Lower leg skin (tissue), 4 donors: ENCODE measurements at regions not wholly inside any gene's neighbourhood (a gene's known extent, or its start where the extent isn't known, plus 50 kb on each side); places are given as distances from the start of the nearest gene placed in this dataset.

Experiments
- DNase-seq, 2 donors: peaks; one replicate each; pipeline ENCODE4 v3.0.0-alpha.2; 2019; ENCODE audit warnings: low spot score in 2 of 2
- H3K4me3 ChIP-seq: fragments of 200-600 bp; sonication (generic); 2 replicates; pipeline ENCODE4 v1.5.1; 2017; ENCODE audit warnings: mild to moderate bottlenecking, low read depth; ENCODE audit not compliant: poor library complexity, severe bottlenecking
- POLR2A ChIP-seq, 2 donors: fragments of 450-650 bp; IDR thresholded peaks; one replicate each; pipeline ENCODE4 v1.6.1; 2016 to 2017; ENCODE audit warnings: antibody characterized with exemption in 2 of 2, mild to moderate bottlenecking in 1 of 2, moderate library complexity in 1 of 2
- WGBS, 2 donors: methylation state at CpG; one replicate each; pipeline ENCODE4 v1.1.5; 2018; 5-methylcytosine and 5-hydroxymethylcytosine counted together
- intact Hi-C: fragments of 100-400 bp; cut with DNase I; formaldehyde crosslinking; loops from one replicate; pipeline ENCODE4 v1.15.0; 2023; ENCODE audit warnings: low total_unique reads
- TF ChIP-seq, protein P1 (sequence below), 3 donors: fragments of 450-650 bp; IDR thresholded peaks; one replicate each; pipeline ENCODE4 v1.5.1; 2016; ENCODE audit warnings: antibody characterized with exemption in 3 of 3, mild to moderate bottlenecking in 3 of 3, moderate library complexity in 2 of 3

GRCh38 chr1:72937905-72938304 is 655.6 kb upstream of the NEGR1 start:
- intact Hi-C loops = no loop called here
- no peak for TF ChIP-seq POLR2A (IDR thresholded peaks at IDR 0.05)
- TF ChIP-seq, protein P1, sequence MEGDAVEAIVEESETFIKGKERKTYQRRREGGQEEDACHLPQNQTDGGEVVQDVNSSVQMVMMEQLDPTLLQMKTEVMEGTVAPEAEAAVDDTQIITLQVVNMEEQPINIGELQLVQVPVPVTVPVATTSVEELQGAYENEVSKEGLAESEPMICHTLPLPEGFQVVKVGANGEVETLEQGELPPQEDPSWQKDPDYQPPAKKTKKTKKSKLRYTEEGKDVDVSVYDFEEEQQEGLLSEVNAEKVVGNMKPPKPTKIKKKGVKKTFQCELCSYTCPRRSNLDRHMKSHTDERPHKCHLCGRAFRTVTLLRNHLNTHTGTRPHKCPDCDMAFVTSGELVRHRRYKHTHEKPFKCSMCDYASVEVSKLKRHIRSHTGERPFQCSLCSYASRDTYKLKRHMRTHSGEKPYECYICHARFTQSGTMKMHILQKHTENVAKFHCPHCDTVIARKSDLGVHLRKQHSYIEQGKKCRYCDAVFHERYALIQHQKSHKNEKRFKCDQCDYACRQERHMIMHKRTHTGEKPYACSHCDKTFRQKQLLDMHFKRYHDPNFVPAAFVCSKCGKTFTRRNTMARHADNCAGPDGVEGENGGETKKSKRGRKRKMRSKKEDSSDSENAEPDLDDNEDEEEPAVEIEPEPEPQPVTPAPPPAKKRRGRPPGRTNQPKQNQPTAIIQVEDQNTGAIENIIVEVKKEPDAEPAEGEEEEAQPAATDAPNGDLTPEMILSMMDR (IDR thresholded peaks at IDR 0.05) = no peak

GRCh38 chr1:72936942-72937341 is 654.6 kb upstream of the NEGR1 start:
- TF ChIP-seq POLR2A (IDR thresholded peaks at IDR 0.05) = no peak
- TF ChIP-seq, protein P1 (IDR thresholded peaks at IDR 0.05) = no peak
- intact Hi-C loops = no loop called here
- no peak for DNase-seq
- no peak overlapping the region for H3K4me3 ChIP-seq
- 93% methylated on average over 8 of the region's 8 CpGs for WGBS, 2 donors

More at GRCh38 chr1:72937905-72938304, 655.6 kb upstream of the NEGR1 start:
- no peak overlapping the region for H3K4me3 ChIP-seq
- DNase-seq = no peak
- WGBS, 2 donors = 43 to 53% methylated on average over 1 of the region's 1 CpG

DNA sequence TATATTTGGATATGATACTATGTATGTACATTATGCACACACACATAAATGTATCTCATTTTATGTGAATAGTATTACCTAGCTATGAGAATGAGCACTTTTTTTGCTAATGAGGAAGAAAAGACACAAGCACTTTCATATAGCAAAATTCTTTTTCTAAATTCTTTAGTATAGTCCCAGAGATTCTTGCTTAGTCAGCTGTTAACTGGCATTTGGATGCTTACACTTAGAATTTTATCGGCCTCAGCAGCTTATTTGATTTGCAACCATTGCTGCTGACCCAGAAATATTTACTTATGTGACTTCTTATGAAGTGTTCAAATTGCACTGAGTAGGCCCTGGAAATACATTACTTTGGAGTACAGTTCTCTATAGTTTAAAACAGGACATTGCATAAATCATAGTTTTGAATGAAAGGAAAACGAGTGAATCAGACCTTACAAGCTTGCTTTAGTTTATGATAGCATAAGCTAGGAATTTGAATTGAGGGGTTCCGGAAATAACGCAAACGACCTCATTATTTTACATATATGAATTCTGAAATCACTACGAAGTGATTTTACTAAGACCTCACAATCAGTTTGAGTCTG is 653.9 kb upstream of the NEGR1 start:
- WGBS, 2 donors = 77 to 79% methylated on average over 6 of the region's 6 CpGs
- no peak for TF ChIP-seq POLR2A (IDR thresholded peaks at IDR 0.05)
- TF ChIP-seq, protein P1 (IDR thresholded peaks at IDR 0.05) = no peak

DNA sequence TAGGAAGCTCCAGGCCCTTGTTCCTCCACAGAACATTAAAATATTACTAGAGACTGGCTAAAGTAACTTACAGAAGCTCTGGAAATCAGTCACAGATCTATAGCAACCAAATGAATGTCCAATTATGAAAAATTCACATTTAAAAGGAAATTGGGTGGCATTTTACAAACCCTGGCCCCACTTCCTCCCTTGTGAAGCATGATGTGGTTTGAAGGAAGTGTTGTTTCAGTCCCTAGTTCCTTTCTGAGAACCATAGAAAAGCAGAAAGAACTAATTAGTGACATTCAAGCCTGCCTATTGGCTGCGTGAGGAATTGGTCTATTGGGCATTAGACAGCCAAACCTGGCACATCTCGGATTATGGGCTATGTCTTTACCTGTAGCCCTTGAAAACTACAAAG is 649.7 kb upstream of the NEGR1 start:
- WGBS, 2 donors = 92 to 93% methylated on average over 2 of the region's 2 CpGs
- H3K4me3 ChIP-seq = no peak overlapping the region
- TF ChIP-seq POLR2A (IDR thresholded peaks at IDR 0.05) = no peak
- TF ChIP-seq, protein P1 (IDR thresholded peaks at IDR 0.05) = no peak
- intact Hi-C loops = no loop called here
- DNase-seq = no peak

More for the DNA sequence above, 653.9 kb upstream of the NEGR1 start:
- intact Hi-C loops = no loop called here
- H3K4me3 ChIP-seq = no peak overlapping the region
- no peak for DNase-seq

DNA sequence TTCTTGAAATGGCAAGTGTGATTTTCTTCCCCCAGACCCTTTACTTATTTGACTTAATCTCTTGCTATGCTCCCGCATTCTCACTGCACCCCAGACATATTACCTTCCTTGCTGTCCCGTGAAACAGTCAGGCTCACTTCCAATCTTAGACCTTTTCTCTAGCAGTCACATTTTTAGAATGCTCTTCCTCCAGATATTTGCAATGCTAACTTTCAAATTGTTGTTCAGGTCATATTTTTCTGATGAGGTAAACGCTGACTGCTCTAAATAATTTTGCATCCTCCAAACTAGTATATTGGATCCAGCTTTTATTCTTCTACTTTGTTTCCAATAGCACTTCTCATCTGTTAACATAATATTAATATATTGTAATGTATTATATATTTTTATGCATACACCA is 648.2 kb upstream of the NEGR1 start:
- 83 to 84% methylated on average over 3 of the region's 3 CpGs for WGBS, 2 donors
- no peak for TF ChIP-seq POLR2A (IDR thresholded peaks at IDR 0.05)
- TF ChIP-seq, protein P1 (IDR thresholded peaks at IDR 0.05) = no peak

DNA sequence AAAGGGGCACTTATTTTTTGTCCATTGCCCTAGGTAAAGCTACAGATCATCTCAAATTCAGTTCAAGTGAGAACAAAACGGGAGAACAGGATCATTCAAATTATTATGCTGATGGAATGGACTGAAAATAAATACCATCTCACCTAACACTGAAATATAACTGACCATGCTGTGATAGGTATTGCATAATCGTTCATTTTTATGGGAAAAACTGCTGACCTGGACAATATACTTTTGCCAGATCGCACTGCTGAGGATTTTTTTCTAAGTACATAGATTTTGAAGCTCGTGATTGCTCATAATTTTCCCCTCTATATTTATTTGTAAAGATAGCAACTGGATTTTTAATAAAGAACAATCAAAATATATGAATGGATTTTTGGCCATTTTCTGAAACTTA is 636.6 kb upstream of the NEGR1 start:
- no peak for DNase-seq
- TF ChIP-seq, protein P1 (IDR thresholded peaks at IDR 0.05) = no peak
- no peak for TF ChIP-seq POLR2A (IDR thresholded peaks at IDR 0.05)

More for the DNA sequence above, 648.2 kb upstream of the NEGR1 start:
- no peak overlapping the region for H3K4me3 ChIP-seq
- intact Hi-C loops = no loop called here
- DNase-seq = no peak

More for the DNA sequence above, 636.6 kb upstream of the NEGR1 start:
- intact Hi-C loops = no loop called here
- 59% methylated on average over 4 of the region's 4 CpGs for WGBS, 2 donors
- H3K4me3 ChIP-seq = no peak overlapping the region
